Astrocyte of the cerebellum (primary cell): ENCODE measurements at regions not wholly inside any gene's neighbourhood (a gene's known extent, or its start where the extent isn't known, plus 50 kb on each side); places are given as distances from the start of the nearest gene placed in this dataset.

Experiments used
- DNase-seq: peaks from one replicate; pipeline ENCODE4 v3.0.0-alpha.2; 2011; ENCODE audit warnings: low read depth
- H3K4me3 ChIP-seq: 2 replicates; pipeline ENCODE4 v1.5.1; 2011; ENCODE audit warnings: mild to moderate bottlenecking, low read depth, low read length, moderate library complexity
- CTCF ChIP-seq: IDR thresholded peaks from 2 replicates; pipeline ENCODE4 v1.5.1; 2012; ENCODE audit warnings: low read length, low read depth, moderate library complexity, mild to moderate bottlenecking; ENCODE audit errors: missing control alignments
- in situ Hi-C: cut with HindIII; loops from 2 replicates; pipeline ENCODE4 v1.10.0; 2017; ENCODE audit warnings: low sequenced_read_pairs

GRCh38 chr9:107142896-107143603, 140.0 kb upstream of the RAD23B start:
- in situ Hi-C loops, result no loop called here
- no peak for TF ChIP-seq CTCF
- DNase-seq, result peak; percentile 16
- H3K4me3 ChIP-seq, result no peak overlapping the region

- in situ Hi-C loops, result no loop called here
- no peak for TF ChIP-seq CTCF
- DNase-seq, result no peak
- H3K4me3 ChIP-seq, result no peak overlapping the region
These were observed 138.6 kb upstream of the RAD23B start for GRCh38 chr9:107144475-107144874.

GRCh38 chr9:107147134-107147533, 135.9 kb upstream of the RAD23B start:
- TF ChIP-seq CTCF, result no peak
- no peak overlapping the region for H3K4me3 ChIP-seq
- in situ Hi-C loops, result no loop called here
- no peak for DNase-seq

- in situ Hi-C loops, result no loop called here
- no peak overlapping the region for H3K4me3 ChIP-seq
- no peak for DNase-seq
These were observed 134.9 kb upstream of the RAD23B start for GRCh38 chr9:107148216-107148615.

GRCh38 chr9:107149756-107150155, 133.3 kb upstream of the RAD23B start:
- H3K4me3 ChIP-seq, result no peak overlapping the region
- TF ChIP-seq CTCF, result no peak
- DNase-seq, result no peak
- in situ Hi-C loops, result no loop called here

More at GRCh38 chr9:107148216-107148615, 134.9 kb upstream of the RAD23B start:
- TF ChIP-seq CTCF, result no peak

GRCh38 chr9:107153336-107153735, 129.7 kb upstream of the RAD23B start:
- in situ Hi-C loops, result no loop called here
- no peak for TF ChIP-seq CTCF
- H3K4me3 ChIP-seq, result no peak overlapping the region
- DNase-seq, result no peak
